Amygdala (tissue), 56 donors: ENCODE measurements at regions not wholly inside any gene's neighbourhood (a gene's known extent, or its start where the extent isn't known, plus 50 kb on each side); places are given as distances from the start of the nearest gene placed in this dataset.
A peak's percentile ranks its signal among the peaks of the same experiment; 100 is the strongest.
"Not testable (repeated sequence)": the region's sequence is repeated elsewhere in the genome, so short reads cannot be mapped to it uniquely, and the experiment has no call there.

Experiments
- DNase-seq, 56 donors: peaks; one replicate each; lab custom pipeline; 2025; lab: John Stamatoyannopoulos, UW

- DNase-seq = not testable (repeated sequence)
These were observed 140.0 kb upstream of the C1GALT1 start for GRCh38 chr7:7042286-7042893.

GRCh38 chr7:7044806-7045205 is 137.5 kb upstream of the C1GALT1 start:
- DNase-seq = no peak

GRCh38 chr7:7048213-7048612 is 134.1 kb upstream of the C1GALT1 start:
- no peak for DNase-seq

- peak in 5 of 56 donors; percentile 1 to 16 (median 3) for DNase-seq
These were observed 131.0 kb upstream of the C1GALT1 start for GRCh38 chr7:7051206-7051877.

- DNase-seq = no peak
These were observed 128.0 kb upstream of the C1GALT1 start for GRCh38 chr7:7054252-7054830.

- DNase-seq = no peak
These were observed 121.3 kb upstream of the C1GALT1 start for GRCh38 chr7:7060828-7061599.

GRCh38 chr7:7077945-7078344 is 104.4 kb upstream of the C1GALT1 start:
- DNase-seq = no peak

- no peak for DNase-seq
These were observed 101.5 kb upstream of the C1GALT1 start for GRCh38 chr7:7080802-7081201.

GRCh38 chr7:7090460-7090859 is 91.9 kb upstream of the C1GALT1 start:
- no peak for DNase-seq

GRCh38 chr7:7098280-7098818 is 84.0 kb upstream of the C1GALT1 start:
- no peak for DNase-seq

GRCh38 chr7:7099584-7100014 is 82.7 kb upstream of the C1GALT1 start:
- DNase-seq = peak in 13 of 56 donors; percentile 2 to 63 (median 5)

- DNase-seq = peak in 8 of 56 donors; percentile 2 to 21 (median 8)
These were observed 81.9 kb upstream of the C1GALT1 start for GRCh38 chr7:7100432-7100849.

- DNase-seq = no peak
These were observed 79.4 kb upstream of the C1GALT1 start for GRCh38 chr7:7102906-7103305.

GRCh38 chr7:7103343-7104313 is 78.7 kb upstream of the C1GALT1 start:
- peak in 2 of 56 donors; percentile 4 to 11 for DNase-seq

- no peak for DNase-seq
These were observed 78.0 kb upstream of the C1GALT1 start for GRCh38 chr7:7104314-7104698.

- no peak for DNase-seq
These were observed 77.4 kb upstream of the C1GALT1 start for GRCh38 chr7:7104971-7105370.

GRCh38 chr7:7105800-7106582 is 76.4 kb upstream of the C1GALT1 start:
- DNase-seq = no peak

GRCh38 chr7:7108931-7109330 is 73.4 kb upstream of the C1GALT1 start:
- no peak for DNase-seq

- no peak for DNase-seq
These were observed 72.4 kb upstream of the C1GALT1 start for GRCh38 chr7:7109934-7110333.
